ENCODE measurements at regions not wholly inside any gene's neighbourhood (a gene's known extent, or its start where the extent isn't known, plus 50 kb on each side); places are given as distances from the start of the nearest gene placed in this dataset.

- peaks cover 2% of the 10 kb centered on the region for H3K36me3 Mint-ChIP-seq
- no peaks in the 10 kb centered on the region for H3K9me3 Mint-ChIP-seq
- H3K27ac Mint-ChIP-seq, result no peak overlapping the region
- H3K27me3 Mint-ChIP-seq, result peaks cover 3% of the 10 kb centered on the region
- H3K4me1 Mint-ChIP-seq, result no peaks in the 10 kb centered on the region
- no peak overlapping the region for H3K4me3 Mint-ChIP-seq
Measured at GRCh38 chr4:15262396-15262795, 165.4 kb upstream of the C1QTNF7 start.

GRCh38 chr4:15270201-15270600, 157.6 kb upstream of the C1QTNF7 start:
- H3K4me3 Mint-ChIP-seq, result no peak overlapping the region
- no peaks in the 10 kb centered on the region for H3K4me1 Mint-ChIP-seq
- H3K27ac Mint-ChIP-seq, result no peak overlapping the region
- peaks cover 7% of the 10 kb centered on the region for H3K9me3 Mint-ChIP-seq
- H3K36me3 Mint-ChIP-seq, result peaks cover 19% of the 10 kb centered on the region
- peaks cover 11% of the 10 kb centered on the region for H3K27me3 Mint-ChIP-seq

GRCh38 chr4:15286041-15286440, 141.8 kb upstream of the C1QTNF7 start:
- H3K36me3 Mint-ChIP-seq, result peaks cover 1% of the 10 kb centered on the region
- no peak overlapping the region for H3K4me3 Mint-ChIP-seq
- no peaks in the 10 kb centered on the region for H3K4me1 Mint-ChIP-seq
- H3K27ac Mint-ChIP-seq, result no peak overlapping the region
- H3K9me3 Mint-ChIP-seq, result no peaks in the 10 kb centered on the region
- H3K27me3 Mint-ChIP-seq, result no peaks in the 10 kb centered on the region

- no peak overlapping the region for H3K4me3 Mint-ChIP-seq
Measured at GRCh38 chr4:15291122-15291521, 136.7 kb upstream of the C1QTNF7 start.

GRCh38 chr4:15293711-15294110, 134.1 kb upstream of the C1QTNF7 start:
- no peak overlapping the region for H3K4me3 Mint-ChIP-seq
- H3K36me3 Mint-ChIP-seq, result no peaks in the 10 kb centered on the region
- no peak overlapping the region for H3K27ac Mint-ChIP-seq
- H3K27me3 Mint-ChIP-seq, result peaks cover 1% of the 10 kb centered on the region
- H3K9me3 Mint-ChIP-seq, result no peaks in the 10 kb centered on the region
- H3K4me1 Mint-ChIP-seq, result no peaks in the 10 kb centered on the region

More at GRCh38 chr4:15291122-15291521, 136.7 kb upstream of the C1QTNF7 start:
- Mint-ChIP-seq H3K27ac (no peak overlapping the region), H3K27me3 (peaks cover 1% of the 10 kb centered on the region), H3K9me3 (no peaks in the 10 kb centered on the region), H3K4me1 (no peaks in the 10 kb centered on the region), H3K36me3 (no peaks in the 10 kb centered on the region)

GRCh38 chr4:15294202-15294601, 133.6 kb upstream of the C1QTNF7 start:
- H3K4me1 Mint-ChIP-seq, result no peaks in the 10 kb centered on the region
- H3K27ac Mint-ChIP-seq, result no peak overlapping the region
- peaks cover 1% of the 10 kb centered on the region for H3K27me3 Mint-ChIP-seq
- H3K9me3 Mint-ChIP-seq, result no peaks in the 10 kb centered on the region
- no peaks in the 10 kb centered on the region for H3K36me3 Mint-ChIP-seq
- H3K4me3 Mint-ChIP-seq, result no peak overlapping the region

GRCh38 chr4:15294832-15295231, 133.0 kb upstream of the C1QTNF7 start:
- no peaks in the 10 kb centered on the region for H3K4me1 Mint-ChIP-seq
- no peaks in the 10 kb centered on the region for H3K9me3 Mint-ChIP-seq
- H3K27ac Mint-ChIP-seq, result no peak overlapping the region
- peaks cover 1% of the 10 kb centered on the region for H3K27me3 Mint-ChIP-seq
- H3K36me3 Mint-ChIP-seq, result no peaks in the 10 kb centered on the region
- H3K4me3 Mint-ChIP-seq, result no peak overlapping the region

- no peaks in the 10 kb centered on the region for H3K4me1 Mint-ChIP-seq
- peaks cover 1% of the 10 kb centered on the region for H3K27me3 Mint-ChIP-seq
- H3K4me3 Mint-ChIP-seq, result no peak overlapping the region
- H3K27ac Mint-ChIP-seq, result no peak overlapping the region
- no peaks in the 10 kb centered on the region for H3K9me3 Mint-ChIP-seq
- H3K36me3 Mint-ChIP-seq, result no peaks in the 10 kb centered on the region
Measured at GRCh38 chr4:15295421-15296162, 132.2 kb upstream of the C1QTNF7 start.

- H3K4me1 Mint-ChIP-seq, result no peaks in the 10 kb centered on the region
- no peak overlapping the region for H3K27ac Mint-ChIP-seq
- H3K4me3 Mint-ChIP-seq, result no peak overlapping the region
- no peaks in the 10 kb centered on the region for H3K9me3 Mint-ChIP-seq
- peaks cover 3% of the 10 kb centered on the region for H3K27me3 Mint-ChIP-seq
- H3K36me3 Mint-ChIP-seq, result no peaks in the 10 kb centered on the region
Measured at GRCh38 chr4:15297344-15297743, 130.5 kb upstream of the C1QTNF7 start.

GRCh38 chr4:15299627-15300026, 128.2 kb upstream of the C1QTNF7 start:
- Mint-ChIP-seq H3K36me3 (no peaks in the 10 kb centered on the region), H3K27me3 (peaks cover 3% of the 10 kb centered on the region), H3K4me1 (no peaks in the 10 kb centered on the region), H3K4me3 (no peak overlapping the region), H3K9me3 (no peaks in the 10 kb centered on the region), H3K27ac (no peak overlapping the region)

- Mint-ChIP-seq H3K27ac (no peak overlapping the region), H3K4me1 (no peaks in the 10 kb centered on the region), H3K27me3 (peaks cover 1% of the 10 kb centered on the region), H3K9me3 (no peaks in the 10 kb centered on the region), H3K36me3 (no peaks in the 10 kb centered on the region), H3K4me3 (no peak overlapping the region)
Measured at GRCh38 chr4:15303052-15303641, 124.7 kb upstream of the C1QTNF7 start.

- no peak overlapping the region for H3K27ac Mint-ChIP-seq
- H3K9me3 Mint-ChIP-seq, result no peaks in the 10 kb centered on the region
- H3K4me3 Mint-ChIP-seq, result no peak overlapping the region
- no peaks in the 10 kb centered on the region for H3K27me3 Mint-ChIP-seq
- no peaks in the 10 kb centered on the region for H3K36me3 Mint-ChIP-seq
- no peaks in the 10 kb centered on the region for H3K4me1 Mint-ChIP-seq
Measured at GRCh38 chr4:15314974-15315373, 112.9 kb upstream of the C1QTNF7 start.

- Mint-ChIP-seq H3K9me3 (no peaks in the 10 kb centered on the region), H3K4me1 (no peaks in the 10 kb centered on the region), H3K36me3 (peaks cover 2% of the 10 kb centered on the region), H3K4me3 (no peak overlapping the region), H3K27ac (no peak overlapping the region), H3K27me3 (no peaks in the 10 kb centered on the region)
Measured at GRCh38 chr4:15317246-15317645, 110.6 kb upstream of the C1QTNF7 start.

- Mint-ChIP-seq H3K27me3 (no peaks in the 10 kb centered on the region), H3K27ac (no peak overlapping the region), H3K36me3 (peaks cover 2% of the 10 kb centered on the region), H3K4me3 (no peak overlapping the region), H3K4me1 (no peaks in the 10 kb centered on the region), H3K9me3 (no peaks in the 10 kb centered on the region)
Measured at GRCh38 chr4:15318621-15319348, 109.0 kb upstream of the C1QTNF7 start.

- H3K27ac Mint-ChIP-seq, result no peak overlapping the region
- no peaks in the 10 kb centered on the region for H3K9me3 Mint-ChIP-seq
- no peak overlapping the region for H3K4me3 Mint-ChIP-seq
- H3K27me3 Mint-ChIP-seq, result no peaks in the 10 kb centered on the region
- peaks cover 2% of the 10 kb centered on the region for H3K36me3 Mint-ChIP-seq
- peaks cover 9% of the 10 kb centered on the region for H3K4me1 Mint-ChIP-seq
Measured at GRCh38 chr4:15320121-15320678, 107.6 kb upstream of the C1QTNF7 start.

GRCh38 chr4:15322006-15322405, 105.8 kb upstream of the C1QTNF7 start:
- Mint-ChIP-seq H3K4me3 (no peak overlapping the region), H3K4me1 (peaks cover 9% of the 10 kb centered on the region), H3K9me3 (no peaks in the 10 kb centered on the region), H3K36me3 (peaks cover 2% of the 10 kb centered on the region), H3K27ac (no peak overlapping the region), H3K27me3 (no peaks in the 10 kb centered on the region)

Data from activated naive CD4-positive, alpha-beta T cell treated with anti-CD3 and anti-CD28 coated beads, Interleukin-2, amount 50 U/mL, for 24 hours (primary cell).